H1 (cell line): ENCODE measurements at regions not wholly inside any gene's neighbourhood (a gene's known extent, or its start where the extent isn't known, plus 50 kb on each side); places are given as distances from the start of the nearest gene placed in this dataset.

ENCODE experiments used
- CEBPB ChIP-seq: IDR thresholded peaks from 2 replicates; pipeline ENCODE4 v1.6.1; 2012; ENCODE audit warnings: low read depth, low read length
- CHD2 ChIP-seq: IDR thresholded peaks from 2 replicates; pipeline ENCODE4 v1.6.1; 2012; ENCODE audit warnings: low read length, improper control_type of control experiment
- CREB1 ChIP-seq: IDR thresholded peaks from 2 replicates; pipeline ENCODE4 v1.6.1; 2012; ENCODE audit warnings: inconsistent platforms
- CTCF ChIP-seq, 3 experiments: IDR thresholded peaks; 1 replicate in 2 of 3; 2 replicates in 1 of 3; pipeline versions ENCODE4 v1.5.1 to v1.6.1; 2011; ENCODE audit warnings: low read length in 3 of 3, mild to moderate bottlenecking in 3 of 3, inconsistent platforms in 2 of 3, low read depth in 1 of 3, moderate library complexity in 1 of 3; ENCODE audit not compliant: insufficient read depth in 1 of 3; ENCODE audit errors: control extremely low read depth in 1 of 3
- EP300 ChIP-seq, 2 experiments: IDR thresholded peaks; 1 replicate in 1 of 2; 2 replicates in 1 of 2; pipeline ENCODE4 v1.6.1; 2011 to 2012; ENCODE audit warnings: low read depth in 2 of 2, low read length in 2 of 2, mild to moderate bottlenecking in 2 of 2, borderline replicate concordance in 1 of 2, inconsistent platforms in 1 of 2, moderate library complexity in 1 of 2
- EZH2 ChIP-seq: fragments of 200-600 bp; sonication (generic); IDR thresholded peaks from 2 replicates; pipeline ENCODE4 v1.7.1; 2012; ENCODE audit warnings: low read depth, mild to moderate bottlenecking, moderate library complexity, low read length, inconsistent platforms; ENCODE audit not compliant: severe bottlenecking
- NRF1 ChIP-seq: IDR thresholded peaks from 2 replicates; pipeline ENCODE4 v1.6.1; 2011; ENCODE audit warnings: mild to moderate bottlenecking, low read depth, low read length, improper control_type of control experiment
- POLR2A ChIP-seq, 2 experiments: IDR thresholded peaks; 1 replicate in 1 of 2; 2 replicates in 1 of 2; pipeline ENCODE4 v1.6.1; 2011; ENCODE audit warnings: low read depth in 2 of 2, low read length in 2 of 2, mild to moderate bottlenecking in 2 of 2; ENCODE audit errors: control extremely low read depth in 1 of 2
- POLR2AphosphoS5 ChIP-seq: IDR thresholded peaks from 2 replicates; pipeline ENCODE4 v1.6.1; 2011; ENCODE audit warnings: low read depth, low read length
- SIN3A ChIP-seq, 2 experiments: IDR thresholded peaks in 1 of 2; conservative IDR thresholded peaks in 1 of 2; 2 replicates each; pipeline ENCODE4 v1.6.1; 2011 to 2012; ENCODE audit warnings: low read length in 2 of 2, improper control_type of control experiment in 1 of 2, low read depth in 1 of 2, mild to moderate bottlenecking in 1 of 2
- TEAD4 ChIP-seq: IDR thresholded peaks from 2 replicates; pipeline ENCODE4 v1.6.1; 2012; ENCODE audit warnings: low read depth, low read length, inconsistent platforms, mixed read lengths

GRCh38 chr11:97847730-97848129 is 1173.0 kb upstream of the CNTN5 start:
- TF ChIP-seq EP300 (IDR thresholded peaks at IDR 0.05; ENCODE audit: borderline replicate concordance in 1 of 2, low read depth in 2 of 2, low read length in 2 of 2) (no peak), POLR2A (IDR thresholded peaks at IDR 0.05; ENCODE audit: control extremely low read depth in 1 of 2, low read depth in 2 of 2, low read length in 2 of 2) (no peak), CTCF (IDR thresholded peaks at IDR 0.05; ENCODE audit: control extremely low read depth in 1 of 3, insufficient read depth in 1 of 3, low read depth in 1 of 3, low read length in 3 of 3) (no peak), EZH2 (no peak), SIN3A (conservative IDR thresholded peaks at IDR 0.05 in 1 of 2, IDR thresholded peaks at IDR 0.05 in 1 of 2; ENCODE audit: low read depth in 1 of 2, low read length in 2 of 2) (no peak), NRF1 (no peak), CHD2 (no peak), CREB1 (no peak), POLR2AphosphoS5 (no peak), TEAD4 (no peak), CEBPB (no peak)
